ENCODE measurements at regions not wholly inside any gene's neighbourhood (a gene's known extent, or its start where the extent isn't known, plus 50 kb on each side); places are given as distances from the start of the nearest gene placed in this dataset.

- intact Hi-C loops (cut with DNase I): no loop called here
- 25 to 52% methylated on average over 2 of the region's 2 CpGs for WGBS, 2 donors
- H3K4me3 ChIP-seq: no peak overlapping the region
These were observed 91.5 kb upstream of the CCBE1 start for GRCh38 chr18:59788791-59789106.

GRCh38 chr18:59787998-59788790, 91.0 kb upstream of the CCBE1 start:
- no peak for ATAC-seq
- Histone ChIP-seq H3K36me3 (replicated peaks in 1 of 2; ENCODE audit: insufficient read depth in 1 of 2, low read depth in 2 of 2) (no peaks in the 10 kb centered on the region), H3K4me3 (no peak overlapping the region), H3K27me3 (no peaks in the 10 kb centered on the region), H3K4me1 (no peaks in the 10 kb centered on the region), H3K27ac (no peak overlapping the region), H3K9me3 (no peaks in the 10 kb centered on the region)
- intact Hi-C loops (cut with DNase I): no loop called here
- no peak for TF ChIP-seq POLR2A (IDR thresholded peaks at IDR 0.05)
- TF ChIP-seq, protein P1, sequence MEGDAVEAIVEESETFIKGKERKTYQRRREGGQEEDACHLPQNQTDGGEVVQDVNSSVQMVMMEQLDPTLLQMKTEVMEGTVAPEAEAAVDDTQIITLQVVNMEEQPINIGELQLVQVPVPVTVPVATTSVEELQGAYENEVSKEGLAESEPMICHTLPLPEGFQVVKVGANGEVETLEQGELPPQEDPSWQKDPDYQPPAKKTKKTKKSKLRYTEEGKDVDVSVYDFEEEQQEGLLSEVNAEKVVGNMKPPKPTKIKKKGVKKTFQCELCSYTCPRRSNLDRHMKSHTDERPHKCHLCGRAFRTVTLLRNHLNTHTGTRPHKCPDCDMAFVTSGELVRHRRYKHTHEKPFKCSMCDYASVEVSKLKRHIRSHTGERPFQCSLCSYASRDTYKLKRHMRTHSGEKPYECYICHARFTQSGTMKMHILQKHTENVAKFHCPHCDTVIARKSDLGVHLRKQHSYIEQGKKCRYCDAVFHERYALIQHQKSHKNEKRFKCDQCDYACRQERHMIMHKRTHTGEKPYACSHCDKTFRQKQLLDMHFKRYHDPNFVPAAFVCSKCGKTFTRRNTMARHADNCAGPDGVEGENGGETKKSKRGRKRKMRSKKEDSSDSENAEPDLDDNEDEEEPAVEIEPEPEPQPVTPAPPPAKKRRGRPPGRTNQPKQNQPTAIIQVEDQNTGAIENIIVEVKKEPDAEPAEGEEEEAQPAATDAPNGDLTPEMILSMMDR (IDR thresholded peaks at IDR 0.05): no peak
- DNase-seq: no peak
- WGBS, 2 donors: 31 to 38% methylated on average over 13 of the region's 13 CpGs

More at GRCh38 chr18:59788791-59789106, 91.5 kb upstream of the CCBE1 start:
- no peak for TF ChIP-seq POLR2A (IDR thresholded peaks at IDR 0.05)
- TF ChIP-seq, protein P1 (IDR thresholded peaks at IDR 0.05): no peak
- no peaks in the 10 kb centered on the region for H3K27me3 ChIP-seq
- H3K4me1 ChIP-seq: no peaks in the 10 kb centered on the region
- no peak for DNase-seq
- no peak for ATAC-seq
- no peaks in the 10 kb centered on the region for H3K36me3 ChIP-seq (replicated peaks in 1 of 2; ENCODE audit: insufficient read depth in 1 of 2, low read depth in 2 of 2)
- H3K27ac ChIP-seq: no peak overlapping the region
- no peaks in the 10 kb centered on the region for H3K9me3 ChIP-seq

DNA sequence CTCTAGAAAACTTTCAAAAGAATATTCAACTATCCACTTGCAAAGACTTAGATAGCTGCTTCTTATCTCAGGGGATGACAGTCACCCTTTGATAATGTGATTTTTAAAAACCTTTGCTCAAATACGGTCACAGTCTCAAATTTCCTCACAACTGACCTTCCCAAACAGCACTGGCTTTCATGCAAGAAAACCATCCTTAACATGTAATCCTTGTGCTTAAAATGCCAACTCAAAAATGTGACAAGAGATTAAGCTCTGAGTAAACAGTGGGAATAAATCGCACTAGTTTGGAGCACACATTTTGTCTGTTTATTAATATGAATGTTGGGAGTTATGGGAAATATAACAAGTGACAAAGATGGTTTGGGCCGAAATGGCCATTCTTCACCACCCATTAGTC, 87.5 kb upstream of the CCBE1 start:
- ATAC-seq (no peak), DNase-seq (no peak)
- 41 to 48% methylated on average over 3 of the region's 3 CpGs for WGBS, 2 donors
- H3K27ac ChIP-seq: no peak overlapping the region
- TF ChIP-seq POLR2A (IDR thresholded peaks at IDR 0.05): no peak
- TF ChIP-seq, protein P1 (IDR thresholded peaks at IDR 0.05): no peak
- intact Hi-C loops (cut with DNase I): no loop called here
- H3K36me3 ChIP-seq (replicated peaks in 1 of 2; ENCODE audit: insufficient read depth in 1 of 2, low read depth in 2 of 2): no peaks in the 10 kb centered on the region
- H3K4me3 ChIP-seq: no peak overlapping the region
- no peaks in the 10 kb centered on the region for H3K27me3 ChIP-seq
- H3K9me3 ChIP-seq: no peaks in the 10 kb centered on the region
- H3K4me1 ChIP-seq: no peaks in the 10 kb centered on the region

- Histone ChIP-seq H3K27ac (no peak overlapping the region), H3K36me3 (replicated peaks in 1 of 2; ENCODE audit: insufficient read depth in 1 of 2, low read depth in 2 of 2) (no peaks in the 10 kb centered on the region), H3K27me3 (no peaks in the 10 kb centered on the region), H3K4me3 (no peak overlapping the region), H3K9me3 (no peaks in the 10 kb centered on the region), H3K4me1 (no peaks in the 10 kb centered on the region)
- TF ChIP-seq, protein P1 (IDR thresholded peaks at IDR 0.05): peak in 3 of 7 experiments; percentile 18 to 19 (median 18)
- TF ChIP-seq POLR2A (IDR thresholded peaks at IDR 0.05): no peak
- ATAC-seq (no peak), DNase-seq (peak in 2 of 4 donors; percentile 6 to 10)
- intact Hi-C loops (cut with DNase I): no loop called here
- WGBS, 2 donors: 20 to 25% methylated on average over 5 of the region's 5 CpGs
These were observed 85.9 kb upstream of the CCBE1 start for GRCh38 chr18:59783138-59783537.

DNA sequence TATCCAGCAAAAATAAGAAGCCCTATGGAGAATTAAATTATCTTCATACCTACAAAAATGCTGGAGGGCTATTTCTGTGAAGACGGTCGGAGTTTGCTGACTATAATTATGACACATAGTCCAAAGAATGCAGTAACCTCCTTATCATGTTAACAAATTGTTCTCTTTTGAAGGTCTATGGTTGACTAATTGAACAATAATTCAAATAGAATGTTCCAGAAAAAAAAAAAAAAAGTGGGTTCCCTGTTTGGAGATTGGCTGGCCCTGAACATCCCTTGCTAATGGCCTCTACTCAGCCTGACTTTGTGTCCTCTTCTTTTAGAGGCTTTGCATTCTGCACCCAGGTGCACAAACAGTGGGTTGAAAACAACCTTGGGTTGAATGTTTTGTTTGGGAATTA, 82.8 kb upstream of the CCBE1 start:
- Histone ChIP-seq H3K27me3 (no peaks in the 10 kb centered on the region), H3K4me1 (no peaks in the 10 kb centered on the region), H3K36me3 (replicated peaks in 1 of 2; ENCODE audit: insufficient read depth in 1 of 2, low read depth in 2 of 2) (no peaks in the 10 kb centered on the region), H3K9me3 (no peaks in the 10 kb centered on the region), H3K4me3 (no peak overlapping the region), H3K27ac (no peak overlapping the region)
- DNase-seq (no peak), ATAC-seq (no peak)
- TF ChIP-seq POLR2A (IDR thresholded peaks at IDR 0.05): no peak
- TF ChIP-seq, protein P1 (IDR thresholded peaks at IDR 0.05): no peak
- intact Hi-C loops (cut with DNase I): no loop called here
- WGBS, 2 donors: 28 to 39% methylated on average over 2 of the region's 2 CpGs
